Panc1 (cell line): ENCODE measurements at regions not wholly inside any gene's neighbourhood (a gene's known extent, or its start where the extent isn't known, plus 50 kb on each side); places are given as distances from the start of the nearest gene placed in this dataset.

Experiments
- CTCF ChIP-seq: fragments of 450-650 bp; IDR thresholded peaks from 2 replicates; pipeline ENCODE4 v1.5.1; 2017; ENCODE audit warnings: mild to moderate bottlenecking
- POLR2AphosphoS5 ChIP-seq: IDR thresholded peaks from 2 replicates; pipeline ENCODE4 v1.6.1; 2012; ENCODE audit warnings: mild to moderate bottlenecking, low read depth, low read length, moderate library complexity
- REST ChIP-seq, 2 experiments: IDR thresholded peaks; 2 replicates each; pipeline ENCODE4 v1.6.1; 2011 to 2012; ENCODE audit warnings: low read depth in 2 of 2, control low read depth in 1 of 2, low read length in 1 of 2, mild to moderate bottlenecking in 1 of 2, moderate library complexity in 1 of 2; ENCODE audit not compliant: insufficient read depth in 1 of 2
- SIN3A ChIP-seq: IDR thresholded peaks from 2 replicates; pipeline ENCODE4 v1.6.1; 2012; ENCODE audit warnings: low read depth, mild to moderate bottlenecking, low read length, moderate library complexity, borderline replicate concordance; ENCODE audit not compliant: insufficient read depth
- TCF7L2 ChIP-seq: IDR thresholded peaks from 2 replicates; pipeline ENCODE4 v1.6.1; 2011; ENCODE audit warnings: mild to moderate bottlenecking, low read depth, low read length, inconsistent platforms

GRCh38 chr1:118487091-118487490, 302.1 kb upstream of the SPAG17 start:
- TF ChIP-seq CTCF, result no peak
- TF ChIP-seq SIN3A, result no peak
- TF ChIP-seq REST (IDR thresholded peaks at IDR 0.05; ENCODE audit: insufficient read depth in 1 of 2, low read depth in 2 of 2, low read length in 1 of 2), result no peak
- TF ChIP-seq POLR2AphosphoS5, result no peak
- TF ChIP-seq TCF7L2, result no peak
